Effector memory CD8-positive, alpha-beta T cell (primary cell): ENCODE measurements at regions not wholly inside any gene's neighbourhood (a gene's known extent, or its start where the extent isn't known, plus 50 kb on each side); places are given as distances from the start of the nearest gene placed in this dataset.

Source experiments
- ATAC-seq: fragments of 150-1000 bp; cut with Tn5 transposase; replicated peaks from 2 replicates; pipeline ENCODE4 v1.10.0; 2021; ENCODE audit warnings: mild to moderate bottlenecking, moderate library complexity
- DNase-seq, 3 experiments: peaks; one replicate each; pipeline ENCODE4 v3.0.0; 2021
- H3K27ac Mint-ChIP-seq, 2 donors: one replicate each; pipeline ENCODE4 v1.8.0; 2022; ENCODE audit warnings: mild to moderate bottlenecking in 2 of 2, mixed read lengths in 2 of 2, moderate library complexity in 2 of 2
- H3K27me3 Mint-ChIP-seq, 2 donors: one replicate each; pipeline ENCODE4 v1.8.0; 2022; ENCODE audit warnings: mixed read lengths in 2 of 2
- H3K36me3 Mint-ChIP-seq: one replicate; pipeline ENCODE4 v1.8.0; 2022; ENCODE audit warnings: mild to moderate bottlenecking, moderate library complexity, mixed read lengths; ENCODE audit not compliant: insufficient read depth
- H3K4me1 Mint-ChIP-seq, 2 donors: one replicate each; pipeline ENCODE4 v1.8.0; 2022; ENCODE audit warnings: low read depth in 2 of 2, mixed read lengths in 2 of 2
- H3K4me3 Mint-ChIP-seq, 2 donors: one replicate each; pipeline ENCODE4 v1.8.0; 2022; ENCODE audit warnings: mild to moderate bottlenecking in 2 of 2, mixed read lengths in 2 of 2, moderate library complexity in 2 of 2
- H3K9me3 Mint-ChIP-seq, 2 donors: one replicate each; pipeline ENCODE4 v1.8.0; 2022; ENCODE audit warnings: mixed read lengths in 2 of 2

DNA sequence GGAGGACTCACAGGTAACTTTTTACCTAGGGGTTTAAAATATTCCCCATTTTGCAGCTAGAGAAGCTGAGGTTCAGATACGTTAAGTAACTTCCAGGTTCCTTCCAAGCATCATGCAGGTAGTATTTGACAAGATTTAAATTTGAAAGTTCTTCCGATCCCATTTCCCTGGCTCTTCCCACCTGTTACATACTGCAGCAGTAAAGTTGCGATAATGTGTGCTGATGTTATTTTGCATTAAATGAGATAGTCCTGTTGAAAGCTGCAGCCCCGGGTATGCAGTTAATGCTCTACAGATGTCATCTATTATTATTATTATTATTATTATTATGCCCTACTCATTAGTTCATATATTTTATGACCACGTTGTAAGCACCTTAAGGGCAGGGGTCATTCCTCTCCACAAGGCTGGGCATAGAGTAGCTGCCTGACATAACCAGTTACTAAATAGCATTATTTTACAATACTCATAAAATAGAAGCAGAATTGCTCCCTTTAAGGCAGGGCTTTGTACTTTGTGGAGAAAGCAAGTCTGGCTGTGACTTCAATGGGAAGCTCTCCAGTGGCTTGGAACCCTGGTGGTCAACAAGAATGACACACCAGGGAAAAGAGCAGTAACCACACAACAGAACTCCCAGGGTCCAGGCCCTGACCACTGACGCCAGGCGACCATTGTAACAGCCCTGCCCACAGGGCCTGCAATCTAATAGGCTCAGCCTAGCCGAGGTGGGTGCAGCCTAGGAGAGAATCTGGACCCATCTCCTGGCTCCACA lies 90.8 kb upstream of the CALM2 start:
- Mint-ChIP-seq H3K36me3 (no peaks in the 10 kb centered on the region), H3K9me3 (no peaks in the 10 kb centered on the region), H3K27me3 (no peaks in the 10 kb centered on the region), H3K4me3 (no peak overlapping the region), H3K27ac (no peak overlapping the region), H3K4me1 (peaks cover 1% of the 10 kb centered on the region in 2 donors)
- DNase-seq (no peak), ATAC-seq (no peak)

DNA sequence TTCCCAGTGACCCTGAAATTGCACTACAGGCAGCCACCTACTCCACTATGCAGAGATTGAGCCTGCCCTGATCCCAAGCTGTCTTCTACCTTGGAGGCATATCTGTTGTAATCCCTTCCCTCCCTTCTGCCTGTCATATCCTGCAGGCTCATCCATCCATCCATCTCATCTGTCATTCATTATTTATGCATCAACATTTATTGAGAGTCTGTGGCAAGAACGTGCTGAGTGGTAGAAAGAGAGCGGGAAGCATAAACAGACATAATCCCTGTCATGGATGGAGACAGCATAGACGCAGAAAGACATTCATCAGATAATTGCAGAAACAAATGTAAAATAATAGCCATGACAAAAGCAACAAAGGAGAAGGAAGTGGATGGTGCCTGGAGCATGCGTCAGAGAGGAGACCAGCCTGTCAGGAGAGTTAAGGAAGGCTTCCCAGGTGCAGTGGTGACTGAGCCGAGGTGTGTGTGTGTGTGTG lies 89.5 kb upstream of the CALM2 start:
- Mint-ChIP-seq H3K27me3 (no peaks in the 10 kb centered on the region), H3K27ac (no peak overlapping the region), H3K4me3 (no peak overlapping the region), H3K9me3 (no peaks in the 10 kb centered on the region), H3K36me3 (no peaks in the 10 kb centered on the region), H3K4me1 (no peaks in the 10 kb centered on the region)
- no peak for DNase-seq
- no peak for ATAC-seq

- no peak for ATAC-seq
- H3K9me3 Mint-ChIP-seq = no peaks in the 10 kb centered on the region
- no peak overlapping the region for H3K27ac Mint-ChIP-seq
- peaks cover 0 to 2% of the 10 kb centered on the region in 2 donors for H3K27me3 Mint-ChIP-seq
- DNase-seq = no peak
- H3K4me1 Mint-ChIP-seq = no peaks in the 10 kb centered on the region
- no peaks in the 10 kb centered on the region for H3K36me3 Mint-ChIP-seq
- no peak overlapping the region for H3K4me3 Mint-ChIP-seq
These were observed 88.8 kb upstream of the CALM2 start for GRCh38 chr2:47265158-47265557.

DNA sequence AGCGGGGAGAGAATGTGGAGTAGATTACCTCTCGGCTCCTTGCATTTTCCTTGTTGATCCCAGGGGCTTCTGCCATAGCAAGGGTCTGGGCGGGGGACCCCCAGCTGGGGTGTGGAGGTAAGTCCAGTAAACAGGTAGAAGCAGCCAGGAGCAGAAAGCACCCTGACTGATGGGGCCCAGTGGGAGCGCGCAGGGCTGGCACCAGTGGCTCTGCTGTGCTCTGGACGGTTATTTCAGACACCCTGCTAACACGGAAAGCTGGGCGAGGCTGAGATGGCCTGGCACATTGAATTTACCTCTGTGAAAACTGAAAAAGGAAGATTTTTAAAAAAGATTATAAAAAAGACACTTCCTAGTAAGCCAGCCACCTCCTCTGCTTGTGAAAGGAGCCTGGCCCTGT lies 88.4 kb upstream of the CALM2 start:
- no peak for DNase-seq
- Mint-ChIP-seq H3K36me3 (no peaks in the 10 kb centered on the region), H3K27me3 (peaks cover 0 to 7% of the 10 kb centered on the region in 2 donors), H3K9me3 (no peaks in the 10 kb centered on the region), H3K27ac (no peak overlapping the region), H3K4me1 (no peaks in the 10 kb centered on the region), H3K4me3 (no peak overlapping the region)
- ATAC-seq = no peak

GRCh38 chr2:47264143-47264542 lies 87.8 kb upstream of the CALM2 start:
- ATAC-seq = no peak
- H3K36me3 Mint-ChIP-seq = no peaks in the 10 kb centered on the region
- no peaks in the 10 kb centered on the region for H3K4me1 Mint-ChIP-seq
- H3K9me3 Mint-ChIP-seq = no peaks in the 10 kb centered on the region
- peaks cover 0 to 7% of the 10 kb centered on the region in 2 donors for H3K27me3 Mint-ChIP-seq
- DNase-seq = no peak
- H3K27ac Mint-ChIP-seq = no peak overlapping the region
- H3K4me3 Mint-ChIP-seq = no peak overlapping the region

- Mint-ChIP-seq H3K27ac (no peak overlapping the region), H3K27me3 (peaks cover 0 to 7% of the 10 kb centered on the region in 2 donors), H3K4me3 (no peak overlapping the region), H3K9me3 (no peaks in the 10 kb centered on the region), H3K4me1 (no peaks in the 10 kb centered on the region), H3K36me3 (no peaks in the 10 kb centered on the region)
- no peak for DNase-seq
- no peak for ATAC-seq
These were observed 86.3 kb upstream of the CALM2 start for GRCh38 chr2:47262657-47263056.

DNA sequence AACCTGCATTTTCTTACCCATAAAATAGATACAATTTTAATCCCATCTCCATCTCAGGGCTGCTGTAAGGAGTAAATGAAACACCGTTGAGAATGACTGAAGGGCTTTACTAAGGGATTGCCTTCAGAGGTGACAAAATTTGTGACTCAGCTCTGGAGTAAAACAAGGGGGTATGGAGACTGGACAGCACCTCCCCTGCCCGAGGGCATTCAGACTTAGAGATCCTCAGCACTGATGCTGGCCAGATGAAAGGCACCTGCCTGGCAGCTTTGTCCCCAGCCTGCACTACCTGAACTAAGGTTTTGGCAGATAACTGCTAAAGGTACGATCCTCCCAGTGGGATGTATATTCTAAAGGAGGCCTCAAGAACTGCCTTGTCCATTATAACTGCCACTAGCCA lies 84.7 kb upstream of the CALM2 start:
- ATAC-seq (no peak), DNase-seq (no peak)
- Mint-ChIP-seq H3K9me3 (no peaks in the 10 kb centered on the region), H3K27me3 (peaks cover 0 to 7% of the 10 kb centered on the region in 2 donors), H3K4me1 (no peaks in the 10 kb centered on the region), H3K4me3 (no peak overlapping the region), H3K36me3 (no peaks in the 10 kb centered on the region), H3K27ac (no peak overlapping the region)

- H3K27ac Mint-ChIP-seq = no peak overlapping the region
- DNase-seq (no peak), ATAC-seq (no peak)
- no peak overlapping the region for H3K4me3 Mint-ChIP-seq
- no peaks in the 10 kb centered on the region for H3K36me3 Mint-ChIP-seq
- no peaks in the 10 kb centered on the region for H3K4me1 Mint-ChIP-seq
- H3K9me3 Mint-ChIP-seq = no peaks in the 10 kb centered on the region
- H3K27me3 Mint-ChIP-seq = peaks cover 0 to 7% of the 10 kb centered on the region in 2 donors
These were observed 83.5 kb upstream of the CALM2 start for GRCh38 chr2:47259829-47260228.

DNA sequence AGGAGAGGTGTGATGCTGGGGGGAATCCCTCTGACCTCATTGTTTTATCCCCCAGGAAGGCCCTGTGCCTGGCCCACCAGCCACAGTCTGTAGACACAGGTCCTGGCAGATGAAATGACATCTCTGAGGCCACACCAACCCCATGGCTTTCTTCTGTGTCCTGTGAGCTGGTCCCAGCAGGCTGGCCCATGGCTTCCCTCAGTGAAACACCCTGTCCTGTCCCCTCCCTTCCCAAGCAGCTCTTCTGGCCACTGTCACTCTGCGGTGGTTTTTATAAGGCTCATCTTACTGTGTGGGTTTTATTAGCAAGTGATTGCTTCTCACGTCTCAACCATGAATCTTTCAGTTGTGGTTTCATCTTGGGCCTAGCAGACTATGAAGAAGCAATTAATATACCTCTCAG lies 81.6 kb upstream of the CALM2 start:
- no peak for ATAC-seq
- Mint-ChIP-seq H3K27ac (no peak overlapping the region), H3K27me3 (peaks cover 0 to 7% of the 10 kb centered on the region in 2 donors), H3K4me3 (no peak overlapping the region), H3K4me1 (no peaks in the 10 kb centered on the region), H3K9me3 (no peaks in the 10 kb centered on the region), H3K36me3 (no peaks in the 10 kb centered on the region)
- no peak for DNase-seq

GRCh38 chr2:47256416-47257087 lies 80.2 kb upstream of the CALM2 start:
- DNase-seq = no peak

DNA sequence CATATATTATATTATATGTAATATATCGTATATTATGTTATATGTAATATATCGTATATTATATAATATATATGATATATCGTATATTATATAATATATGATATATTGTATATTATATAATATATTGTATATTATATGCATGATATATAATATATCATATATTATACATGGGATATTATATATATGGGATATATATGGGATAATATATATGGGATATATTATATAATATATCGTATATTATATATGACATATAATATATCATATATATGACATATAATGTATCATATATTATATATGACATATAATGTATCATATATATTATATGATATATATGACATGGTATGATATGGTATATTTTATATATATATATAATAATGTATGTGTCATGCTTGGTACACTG lies 79.5 kb upstream of the CALM2 start:
- DNase-seq (no peak), ATAC-seq (no peak)
- no peaks in the 10 kb centered on the region for H3K36me3 Mint-ChIP-seq
- H3K4me1 Mint-ChIP-seq = no peaks in the 10 kb centered on the region
- no peaks in the 10 kb centered on the region for H3K9me3 Mint-ChIP-seq
- H3K27ac Mint-ChIP-seq = no peak overlapping the region
- no peak overlapping the region for H3K4me3 Mint-ChIP-seq
- H3K27me3 Mint-ChIP-seq = peaks cover 7% of the 10 kb centered on the region in 2 donors

More at GRCh38 chr2:47256416-47257087, 80.2 kb upstream of the CALM2 start:
- Mint-ChIP-seq H3K27me3 (peaks cover 0 to 7% of the 10 kb centered on the region in 2 donors), H3K4me3 (no peak overlapping the region), H3K4me1 (no peaks in the 10 kb centered on the region), H3K36me3 (no peaks in the 10 kb centered on the region), H3K9me3 (no peaks in the 10 kb centered on the region), H3K27ac (no peak overlapping the region)
- no peak for ATAC-seq

GRCh38 chr2:47254464-47254863 lies 78.2 kb upstream of the CALM2 start:
- H3K4me3 Mint-ChIP-seq = no peak overlapping the region
- H3K4me1 Mint-ChIP-seq = no peaks in the 10 kb centered on the region
- no peaks in the 10 kb centered on the region for H3K36me3 Mint-ChIP-seq
- peaks cover 0 to 20% of the 10 kb centered on the region in 2 donors for H3K27me3 Mint-ChIP-seq
- no peak for DNase-seq
- no peaks in the 10 kb centered on the region for H3K9me3 Mint-ChIP-seq
- no peak for ATAC-seq
- no peak overlapping the region for H3K27ac Mint-ChIP-seq

DNA sequence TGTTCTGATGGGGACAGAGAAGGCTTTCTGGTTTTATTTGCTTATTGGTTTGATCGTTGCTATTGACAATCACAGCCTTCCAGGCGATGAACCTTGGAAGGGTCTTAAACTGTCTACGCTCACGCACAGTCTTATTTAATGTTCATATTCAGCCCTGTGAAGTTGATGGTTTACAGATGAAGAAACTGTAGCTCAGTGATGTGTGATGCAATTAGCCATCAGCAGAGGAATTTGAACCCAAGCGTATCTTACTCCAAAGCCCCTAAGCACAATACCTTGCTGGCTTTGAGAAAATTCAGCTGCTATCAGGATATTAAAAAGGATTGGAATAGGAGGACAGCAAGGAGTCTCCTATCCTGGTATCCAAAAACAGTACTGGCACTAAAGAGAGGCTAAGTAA lies 77.1 kb upstream of the CALM2 start:
- ATAC-seq (no peak), DNase-seq (no peak)
- Mint-ChIP-seq H3K27ac (no peak overlapping the region), H3K9me3 (no peaks in the 10 kb centered on the region), H3K36me3 (no peaks in the 10 kb centered on the region), H3K27me3 (peaks cover 0 to 21% of the 10 kb centered on the region in 2 donors), H3K4me1 (no peaks in the 10 kb centered on the region), H3K4me3 (no peak overlapping the region)

DNA sequence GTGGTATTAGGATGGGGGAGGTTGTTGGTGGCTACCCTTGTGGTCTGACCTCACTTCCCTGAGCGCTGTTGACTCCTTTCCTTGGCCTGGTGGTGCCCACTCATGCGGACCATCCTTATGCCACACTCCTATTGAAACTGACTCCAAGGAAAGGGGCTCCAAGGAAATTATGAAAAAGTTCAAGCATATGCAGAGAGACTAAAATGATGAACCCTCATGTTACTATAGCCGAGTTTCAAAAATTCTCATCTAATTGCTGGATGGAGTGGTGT lies 75.0 kb upstream of the CALM2 start:
- H3K27ac Mint-ChIP-seq = no peak overlapping the region
- ATAC-seq = no peak
- no peak for DNase-seq
- H3K4me1 Mint-ChIP-seq = no peaks in the 10 kb centered on the region
- H3K27me3 Mint-ChIP-seq = peaks cover 2 to 23% of the 10 kb centered on the region in 2 donors
- no peaks in the 10 kb centered on the region for H3K9me3 Mint-ChIP-seq
- H3K4me3 Mint-ChIP-seq = no peak overlapping the region
- H3K36me3 Mint-ChIP-seq = no peaks in the 10 kb centered on the region
